Neural cell (in vitro differentiated cells): ENCODE measurements at regions not wholly inside any gene's neighbourhood (a gene's known extent, or its start where the extent isn't known, plus 50 kb on each side); places are given as distances from the start of the nearest gene placed in this dataset.

ENCODE experiments used
- RAD21 ChIP-seq: fragments of 450-650 bp; conservative IDR thresholded peaks from 2 replicates; pipeline ENCODE4 v1.6.1; 2014; ENCODE audit warnings: antibody characterized with exemption, mild to moderate bottlenecking, moderate library complexity
- TAF1 ChIP-seq: IDR thresholded peaks from 2 replicates; pipeline ENCODE4 v1.6.1; 2012; ENCODE audit warnings: low read depth
- TF ChIP-seq, protein P1 (sequence below): fragments of 450-650 bp; IDR thresholded peaks from 2 replicates; pipeline ENCODE4 v1.5.1; 2014; ENCODE audit warnings: antibody characterized with exemption, mild to moderate bottlenecking, moderate library complexity; ENCODE audit not compliant: poor library complexity, severe bottlenecking

DNA sequence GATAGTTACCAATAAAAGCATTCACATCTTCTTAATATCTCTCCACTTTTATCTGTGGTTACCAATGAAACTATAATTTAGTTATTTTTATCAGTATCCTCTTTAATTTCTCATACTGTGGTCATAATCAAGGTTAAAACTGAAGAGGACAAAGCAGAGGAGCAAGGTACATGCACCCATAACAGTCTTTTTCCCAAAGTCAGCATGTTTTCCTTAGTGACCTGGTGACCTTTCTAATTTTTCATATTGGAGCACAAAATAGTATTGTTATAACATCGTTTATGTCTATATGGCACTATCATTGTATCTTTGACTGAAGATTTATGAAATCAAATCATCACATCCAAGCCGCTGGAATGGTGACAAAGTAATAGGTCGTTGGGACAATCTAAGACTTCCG lies 51.5 kb upstream of the CHORDC1 start:
- TF ChIP-seq, protein P1, sequence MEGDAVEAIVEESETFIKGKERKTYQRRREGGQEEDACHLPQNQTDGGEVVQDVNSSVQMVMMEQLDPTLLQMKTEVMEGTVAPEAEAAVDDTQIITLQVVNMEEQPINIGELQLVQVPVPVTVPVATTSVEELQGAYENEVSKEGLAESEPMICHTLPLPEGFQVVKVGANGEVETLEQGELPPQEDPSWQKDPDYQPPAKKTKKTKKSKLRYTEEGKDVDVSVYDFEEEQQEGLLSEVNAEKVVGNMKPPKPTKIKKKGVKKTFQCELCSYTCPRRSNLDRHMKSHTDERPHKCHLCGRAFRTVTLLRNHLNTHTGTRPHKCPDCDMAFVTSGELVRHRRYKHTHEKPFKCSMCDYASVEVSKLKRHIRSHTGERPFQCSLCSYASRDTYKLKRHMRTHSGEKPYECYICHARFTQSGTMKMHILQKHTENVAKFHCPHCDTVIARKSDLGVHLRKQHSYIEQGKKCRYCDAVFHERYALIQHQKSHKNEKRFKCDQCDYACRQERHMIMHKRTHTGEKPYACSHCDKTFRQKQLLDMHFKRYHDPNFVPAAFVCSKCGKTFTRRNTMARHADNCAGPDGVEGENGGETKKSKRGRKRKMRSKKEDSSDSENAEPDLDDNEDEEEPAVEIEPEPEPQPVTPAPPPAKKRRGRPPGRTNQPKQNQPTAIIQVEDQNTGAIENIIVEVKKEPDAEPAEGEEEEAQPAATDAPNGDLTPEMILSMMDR = no peak
- TF ChIP-seq RAD21 (no peak), TAF1 (no peak)
